GM20431 (cell line): ENCODE measurements at regions not wholly inside any gene's neighbourhood (a gene's known extent, or its start where the extent isn't known, plus 50 kb on each side); places are given as distances from the start of the nearest gene placed in this dataset.

Experiments
- in situ Hi-C: fragments of 300-500 bp; cut with MseI, MboI; formaldehyde crosslinking; loops from one replicate; pipeline ENCODE4 v1.15.0; 2020; ENCODE audit warnings: low sequenced_read_pairs; ENCODE audit not compliant: unreplicated experiment

DNA sequence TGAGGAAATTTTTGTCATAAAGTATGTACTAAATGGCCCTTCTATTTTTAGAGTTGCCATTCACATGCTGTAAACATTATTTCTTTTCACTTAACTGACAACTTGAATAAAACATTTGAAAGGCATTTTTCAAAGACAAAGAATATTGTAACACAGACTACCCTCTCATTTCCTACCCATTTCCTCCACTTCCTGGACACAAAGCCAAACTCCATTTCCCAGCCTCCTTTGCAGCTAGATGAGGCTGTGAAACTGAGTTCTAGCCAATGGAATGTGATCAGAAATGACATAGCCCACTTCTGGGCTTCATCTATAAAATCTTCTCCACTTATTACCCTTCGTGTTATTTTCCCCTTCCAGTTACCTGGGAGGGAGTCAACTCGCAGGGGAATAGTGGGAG, 288.9 kb upstream of the DPH6 start:
- in situ Hi-C loops: no loop called here

DNA sequence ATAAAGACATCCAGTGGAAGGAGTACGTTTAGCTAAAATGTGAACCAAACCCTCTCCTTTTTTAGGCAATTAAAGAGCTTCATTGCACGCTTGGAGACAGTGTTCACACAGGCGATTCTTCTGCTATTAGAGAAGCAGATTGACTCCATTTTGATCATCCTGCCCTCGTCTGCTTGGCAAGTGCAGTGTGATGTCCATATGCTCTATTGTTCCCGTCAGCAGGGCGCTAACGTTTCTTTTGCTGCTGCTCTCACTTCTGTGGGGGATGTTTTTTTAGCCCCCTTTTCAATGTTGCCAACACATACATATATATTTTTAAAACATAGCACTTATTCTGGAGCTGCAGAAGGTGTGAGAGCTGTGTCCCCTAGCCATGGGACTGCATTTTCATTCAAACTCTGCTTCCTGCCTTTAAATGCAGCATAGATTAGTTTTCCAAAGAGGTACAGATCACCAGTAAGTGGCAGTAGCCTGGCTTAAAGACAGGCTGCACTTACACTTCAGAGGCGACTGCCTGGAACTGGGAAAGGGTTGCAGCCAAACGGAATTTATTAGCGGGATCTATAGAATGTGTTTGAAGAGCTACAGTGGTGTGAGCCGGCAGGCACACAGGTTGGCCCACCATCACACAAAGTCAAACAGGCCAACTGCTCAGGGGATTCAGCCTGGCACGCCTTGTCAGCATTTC, 292.6 kb upstream of the DPH6 start:
- in situ Hi-C loops: no loop called here

- in situ Hi-C loops: no loop called here
These were observed 296.7 kb upstream of the DPH6 start for GRCh38 chr15:35842631-35843030.

DNA sequence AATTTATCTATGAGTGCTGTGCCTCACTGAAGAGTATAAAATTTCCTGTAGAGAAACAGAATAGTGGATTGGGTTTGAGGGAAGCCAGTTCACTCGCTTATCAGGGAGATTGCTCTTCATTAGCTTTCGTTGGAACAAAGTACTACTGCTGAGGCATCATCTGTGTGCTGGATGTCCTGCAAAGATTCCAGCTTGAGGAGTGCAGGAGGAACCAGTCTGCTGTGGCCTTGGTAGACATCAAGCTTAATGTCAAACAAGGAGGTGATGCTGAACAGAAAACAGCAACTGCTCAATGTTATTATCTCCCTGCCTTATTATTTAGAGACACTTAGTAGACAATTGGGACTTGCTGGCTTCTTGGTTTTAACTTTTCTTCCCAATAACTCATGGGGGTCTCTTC, 297.5 kb upstream of the DPH6 start:
- in situ Hi-C loops: no loop called here

DNA sequence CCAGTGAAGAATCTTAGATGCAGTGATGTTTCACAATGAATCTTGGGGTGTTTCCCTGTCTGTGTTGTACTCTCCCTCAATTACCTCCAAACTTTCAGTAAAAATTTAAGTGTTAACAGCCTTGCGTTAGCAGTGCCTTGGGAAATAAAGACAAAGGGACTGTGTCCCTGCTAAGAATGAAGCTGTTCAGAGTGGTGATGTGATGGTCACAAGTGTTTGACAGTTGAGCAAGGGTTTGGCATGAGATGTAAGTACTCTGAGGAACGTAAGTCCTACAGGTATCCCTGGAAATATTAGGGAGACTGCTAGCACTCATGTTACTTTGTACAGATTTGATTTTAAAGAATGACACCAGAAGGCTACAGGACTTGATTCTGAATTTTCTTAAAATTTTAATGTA, 304.3 kb upstream of the DPH6 start:
- in situ Hi-C loops: no loop called here

DNA sequence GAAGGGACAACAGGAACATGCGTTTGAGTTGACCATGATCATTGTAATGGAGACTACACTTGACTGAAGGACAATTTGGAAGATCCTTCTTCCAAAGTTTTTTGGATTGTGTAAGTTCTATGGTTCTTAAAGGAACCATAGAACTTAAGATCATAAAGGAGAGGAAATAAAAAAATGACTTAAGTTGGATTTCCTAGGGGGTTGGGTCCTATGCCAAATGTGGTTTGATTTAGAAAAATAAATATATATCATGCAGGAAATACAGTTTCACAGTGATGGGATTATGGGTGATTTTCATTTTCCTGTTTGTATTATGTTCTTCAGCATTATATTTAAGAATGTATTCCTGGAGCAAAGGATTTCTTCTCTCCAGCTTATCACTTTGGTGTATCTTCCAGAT, 305.5 kb upstream of the DPH6 start:
- in situ Hi-C loops: no loop called here

- in situ Hi-C loops: no loop called here
These were observed 307.1 kb upstream of the DPH6 start for GRCh38 chr15:35852818-35853624.

- in situ Hi-C loops: no loop called here
These were observed 308.4 kb upstream of the DPH6 start for GRCh38 chr15:35854316-35854715.

DNA sequence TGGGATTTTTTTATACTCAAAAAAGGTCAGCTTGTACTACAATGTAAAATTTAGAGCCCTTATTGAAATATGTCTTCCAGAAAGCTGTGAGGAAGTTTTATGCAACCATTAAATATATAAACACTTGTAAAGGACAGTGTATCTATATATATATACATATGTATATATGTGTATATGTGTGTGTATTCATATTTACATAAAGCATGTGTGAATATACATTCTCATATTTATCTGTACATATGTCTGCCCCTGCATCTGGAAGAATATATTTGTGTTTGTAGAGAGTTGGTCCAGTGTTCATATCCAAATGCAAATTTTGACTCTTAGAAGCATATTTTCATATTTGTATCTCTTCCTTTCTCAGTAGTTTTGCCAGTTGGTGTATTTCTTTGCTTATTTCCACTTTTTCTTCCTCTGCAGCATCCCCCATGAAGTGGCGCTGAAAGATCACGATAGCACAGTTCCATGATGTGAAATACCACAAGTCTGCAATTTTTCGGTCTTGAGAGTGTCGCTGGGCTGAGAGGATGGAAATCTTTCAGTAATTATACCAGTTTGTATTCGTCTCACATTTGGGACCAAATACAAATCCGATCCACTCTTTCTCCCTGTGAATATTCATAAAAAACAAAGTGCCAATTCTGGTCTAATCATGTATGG, 311.7 kb upstream of the DPH6 start:
- in situ Hi-C loops: no loop called here

DNA sequence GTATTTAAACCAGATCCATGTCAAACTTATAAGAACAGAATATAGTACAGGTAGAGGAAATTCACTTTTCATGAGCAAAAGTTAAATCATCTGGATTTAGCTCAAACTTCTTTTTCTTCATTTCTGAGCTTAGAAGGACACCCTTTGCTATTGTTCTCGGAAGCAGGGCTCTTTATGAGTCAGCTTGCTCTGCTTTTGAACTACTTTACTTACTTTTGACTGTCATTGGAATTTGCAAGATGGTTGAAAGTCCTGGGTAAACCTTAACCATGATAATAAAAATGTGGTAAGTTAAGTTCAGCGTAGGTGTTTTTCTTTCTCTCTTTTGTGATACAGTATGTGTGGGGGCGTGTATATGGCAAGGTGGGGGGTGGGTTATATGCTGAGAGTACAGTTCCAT, 312.7 kb upstream of the DPH6 start:
- in situ Hi-C loops: no loop called here

DNA sequence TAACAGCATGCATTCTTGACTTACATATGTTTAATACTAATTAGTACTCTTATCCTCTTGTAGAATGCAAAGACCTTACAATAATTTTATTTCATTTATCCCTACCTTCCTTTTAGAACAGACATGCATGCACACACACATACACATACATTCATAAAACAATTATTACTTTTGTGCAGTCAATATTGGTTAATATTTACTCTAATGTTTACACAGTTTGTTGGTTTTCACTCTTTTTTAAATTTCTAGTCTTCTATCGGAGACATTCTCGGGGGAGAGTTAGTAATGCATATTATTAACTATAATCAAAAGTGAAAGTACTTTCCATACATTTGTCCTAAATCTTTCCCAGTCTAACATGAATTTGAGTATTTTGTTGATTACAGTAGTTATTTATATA, 317.7 kb upstream of the DPH6 start:
- in situ Hi-C loops: no loop called here

- in situ Hi-C loops: no loop called here
These were observed 321.4 kb upstream of the DPH6 start for GRCh38 chr15:35867356-35867755.

- in situ Hi-C loops: no loop called here
These were observed 325.3 kb upstream of the DPH6 start for GRCh38 chr15:35871282-35871681.

- in situ Hi-C loops: no loop called here
These were observed 325.8 kb upstream of the DPH6 start for GRCh38 chr15:35871812-35872211.

DNA sequence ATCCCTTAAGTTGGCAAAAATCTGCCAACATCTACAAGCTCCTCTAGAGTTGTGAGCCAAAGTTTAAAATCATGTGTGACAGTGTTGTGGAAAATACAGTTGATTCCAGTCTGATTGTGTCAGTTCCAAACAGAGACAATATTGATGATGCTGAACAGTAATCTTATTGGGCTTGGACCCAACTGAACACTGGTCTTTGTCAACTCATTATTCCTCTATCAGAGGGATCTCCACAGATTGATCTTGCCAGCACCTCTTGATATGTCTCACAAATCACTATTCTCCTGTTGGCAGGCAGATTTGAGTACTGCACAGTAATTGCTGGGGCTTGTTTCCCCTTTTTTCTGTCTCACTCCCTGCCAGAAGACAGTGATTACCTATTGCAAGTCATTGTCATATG, 326.6 kb upstream of the DPH6 start:
- in situ Hi-C loops: no loop called here

- in situ Hi-C loops: no loop called here
These were observed 328.4 kb upstream of the DPH6 start for GRCh38 chr15:35874260-35874905.

DNA sequence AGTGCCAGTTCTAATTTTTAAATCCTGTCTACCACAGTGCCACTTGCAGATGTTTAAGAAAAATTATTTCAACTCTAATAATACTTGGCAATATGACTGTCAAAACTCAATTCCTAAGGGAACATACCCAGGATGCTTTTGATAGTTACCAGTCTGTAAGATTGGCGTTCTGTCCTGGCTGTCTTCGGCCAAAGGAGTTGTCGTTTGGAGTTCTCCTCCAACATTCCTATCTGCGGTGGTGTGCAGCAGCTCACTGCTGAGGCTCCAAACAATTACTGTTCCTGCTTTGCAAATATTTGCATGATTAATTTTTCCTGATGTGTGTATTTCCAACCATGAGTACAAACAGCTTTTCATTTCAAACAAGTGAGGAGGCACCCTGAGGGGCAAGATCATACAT, 330.8 kb upstream of the DPH6 start:
- in situ Hi-C loops: no loop called here

DNA sequence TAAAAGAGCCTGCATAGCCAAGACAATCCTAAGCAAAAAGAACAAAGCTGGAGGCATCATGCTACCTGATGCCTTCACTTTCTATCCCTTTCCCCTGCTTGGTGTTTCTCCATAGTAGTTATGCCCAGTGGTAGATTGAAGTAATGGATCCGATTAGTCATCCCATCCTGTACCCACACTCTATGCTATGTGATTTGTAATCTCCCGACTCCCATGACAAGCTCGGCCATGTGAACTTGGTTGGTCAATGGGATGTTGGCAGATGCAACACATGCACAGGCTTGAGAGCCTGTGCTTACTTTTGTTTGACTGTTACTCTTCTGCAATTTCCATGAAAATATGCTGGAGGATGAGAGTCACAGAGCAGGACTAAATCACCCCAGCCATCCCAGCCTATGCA, 334.9 kb upstream of the DPH6 start:
- in situ Hi-C loops: no loop called here

DNA sequence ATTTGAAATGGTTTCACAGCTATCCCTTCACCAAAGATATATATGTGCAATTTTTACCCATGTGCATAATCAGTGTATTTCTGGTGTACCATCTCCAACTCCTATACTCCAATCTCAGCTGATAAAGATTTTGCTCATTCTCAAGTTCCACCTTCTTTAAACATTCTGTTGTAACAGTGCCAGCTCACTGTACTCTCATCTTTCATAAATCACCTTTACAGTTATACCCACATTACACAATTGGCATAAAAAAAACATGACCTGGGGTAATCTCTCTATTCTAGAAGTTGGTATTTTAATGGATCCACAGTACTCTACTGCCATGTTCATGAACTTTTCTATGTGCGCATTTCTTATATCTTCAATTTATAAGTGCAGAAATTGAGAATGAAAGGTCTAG, 339.9 kb upstream of the DPH6 start:
- in situ Hi-C loops: no loop called here

GRCh38 chr15:35886765-35887164, 340.8 kb upstream of the DPH6 start:
- in situ Hi-C loops: no loop called here

DNA sequence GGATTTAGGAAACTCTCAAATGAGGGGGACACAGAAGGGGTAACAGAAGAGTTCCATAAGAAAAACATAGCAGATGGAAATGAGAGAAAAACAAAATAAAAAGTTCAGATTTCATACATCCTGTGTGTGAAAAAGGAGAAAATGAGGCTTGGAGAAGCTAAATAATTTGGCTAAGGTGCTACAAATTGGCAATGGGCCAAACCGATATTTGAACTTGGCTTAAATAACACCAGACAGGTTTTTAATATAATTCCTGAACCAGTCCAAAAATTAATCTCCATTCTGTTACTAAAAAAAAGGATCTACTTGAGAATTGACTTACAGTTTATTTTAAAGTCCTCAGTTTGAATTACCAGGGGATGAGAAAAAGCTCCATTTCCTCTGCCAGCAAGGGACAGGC, 342.9 kb upstream of the DPH6 start:
- in situ Hi-C loops: no loop called here
